GM12878 (cell line): ENCODE measurements at regions not wholly inside any gene's neighbourhood (a gene's known extent, or its start where the extent isn't known, plus 50 kb on each side); places are given as distances from the start of the nearest gene placed in this dataset.

Experiments
- ATAC-seq: fragments of 200-7000 bp; cut with Tn5 transposase; 3 replicates; pipeline ENCODE4 v1.9.1; 2020; ENCODE audit warnings: mild to moderate bottlenecking, moderate library complexity
- BruUV-seq: library from RNA; stranded (reverse); fragments of 400-500 nt; replicated peaks from 2 replicates; lab custom pipeline; 2021; lab: Mats Ljungman, UMichigan
- CTCF ChIA-PET: fragments of 300-600 bp; sonication (Branson Sonifier 250); formaldehyde crosslinking; extraction: SDS; loops from one replicate; lab custom pipeline; 2021; ENCODE audit warnings: inconsistent platforms; lab: Yijun Ruan, JAX
- POLR2A ChIA-PET: fragments of 350-600 bp; formaldehyde crosslinking; extraction: SDS; loops from one replicate; lab custom pipeline; 2021; ENCODE audit warnings: inconsistent platforms; lab: Charles Lee
- RAD21 ChIA-PET: fragments of 300-600 bp; sonication (Branson Sonifier 250); formaldehyde crosslinking; loops from one replicate; lab custom pipeline; 2023; ENCODE audit warnings: antibody characterized with exemption; ENCODE audit not compliant: unreplicated experiment; lab: Charles Lee
- SMC1A ChIA-PET: fragments of 300-600 bp; sonication (Branson Sonifier 250); formaldehyde crosslinking; loops from one replicate; lab custom pipeline; 2023; ENCODE audit not compliant: unreplicated experiment, uncharacterized antibody; lab: Charles Lee
- DNase-seq: peaks from one replicate; pipeline ENCODE4 v3.0.0-alpha.2; 2011; ENCODE audit warnings: low read depth, low spot score
- FAIRE-seq: peaks from 3 replicates; lab custom pipeline; 2011; peaks lifted over from hg19 to GRCh38; lab: Jason Lieb, UNC
- H2AFZ ChIP-seq: 2 replicates; pipeline ENCODE4 v1.6.0; 2011; ENCODE audit warnings: low read depth, low read length, control low read depth; ENCODE audit not compliant: control insufficient read depth
- H3K27ac ChIP-seq: 2 replicates; pipeline ENCODE4 v1.5.1; 2011; ENCODE audit warnings: control low read depth; ENCODE audit not compliant: control insufficient read depth, insufficient read depth
- H3K27me3 ChIP-seq, 2 experiments: replicated peaks in 1 of 2; 2 replicates each; pipeline versions ENCODE4 v1.6.0 to v1.6.1; 2011; ENCODE audit warnings: low read length in 1 of 2; ENCODE audit not compliant: control insufficient read depth in 2 of 2, insufficient read depth in 2 of 2
- H3K36me3 ChIP-seq, 2 experiments: 2 replicates each; pipeline ENCODE4 v1.5.1; 2011; ENCODE audit warnings: low read length in 1 of 2; ENCODE audit not compliant: control insufficient read depth in 2 of 2, insufficient read depth in 2 of 2
- H3K4me1 ChIP-seq: 2 replicates; pipeline ENCODE4 v1.6.1; 2011; ENCODE audit warnings: mild to moderate bottlenecking, low read length, moderate library complexity, mixed read lengths; ENCODE audit not compliant: control insufficient read depth, insufficient read depth
- H3K4me2 ChIP-seq: 2 replicates; pipeline ENCODE4 v1.6.0; 2011; ENCODE audit warnings: control low read depth; ENCODE audit not compliant: control insufficient read depth, insufficient read depth
- H3K4me3 ChIP-seq: fragments of 200-600 bp; sonication (generic); 2 replicates; pipeline ENCODE4 v1.5.1; 2016
- H3K79me2 ChIP-seq: 2 replicates; pipeline ENCODE4 v1.6.0; 2011; ENCODE audit warnings: low read length; ENCODE audit not compliant: control insufficient read depth, insufficient read depth
- H3K9ac ChIP-seq: 2 replicates; pipeline ENCODE4 v1.8.0; 2011; ENCODE audit warnings: low read length, control low read depth, mixed read lengths; ENCODE audit not compliant: control insufficient read depth, insufficient read depth
- H3K9me3 ChIP-seq: replicated peaks from 3 replicates; pipeline ENCODE4 v1.5.1; 2011; ENCODE audit warnings: mild to moderate bottlenecking, low read length; ENCODE audit not compliant: control insufficient read depth, insufficient read depth
- H4K20me1 ChIP-seq: 2 replicates; pipeline ENCODE4 v1.6.0; 2011; ENCODE audit not compliant: control insufficient read depth, insufficient read depth
- BCL11A ChIP-seq: IDR thresholded peaks from 2 replicates; pipeline ENCODE4 v1.6.1; 2011; ENCODE audit warnings: low read depth, low read length
- CHD4 ChIP-seq: fragments of 200-600 bp; sonication (generic); IDR thresholded peaks from 2 replicates; pipeline ENCODE4 v1.6.1; 2016; ENCODE audit warnings: mild to moderate bottlenecking
- ESRRA ChIP-seq: IDR thresholded peaks from 2 replicates; pipeline ENCODE4 v1.6.1; 2012; ENCODE audit warnings: mild to moderate bottlenecking, low read length, improper control_type of control experiment
- HSF1 ChIP-seq: fragments of 150-350 bp; IDR thresholded peaks from 2 replicates; pipeline ENCODE4 v1.6.1; 2014; ENCODE audit warnings: mild to moderate bottlenecking, low read depth, low read length
- JUND ChIP-seq: IDR thresholded peaks from 2 replicates; pipeline ENCODE4 v1.6.1; 2012; ENCODE audit warnings: low read depth, mild to moderate bottlenecking, low read length, improper control_type of control experiment, moderate library complexity
- KLF5 ChIP-seq: fragments of 450-650 bp; IDR thresholded peaks from 2 replicates; pipeline ENCODE4 v1.6.1; 2014; ENCODE audit warnings: mild to moderate bottlenecking; ENCODE audit not compliant: partially characterized antibody
- MAX ChIP-seq: IDR thresholded peaks from 2 replicates; pipeline ENCODE4 v1.6.1; 2012; ENCODE audit warnings: low read depth, low read length, improper control_type of control experiment
- MEF2A ChIP-seq: IDR thresholded peaks from 2 replicates; pipeline ENCODE4 v1.6.1; 2011; ENCODE audit warnings: low read depth, mild to moderate bottlenecking, low read length, moderate library complexity; ENCODE audit not compliant: insufficient read depth
- SREBF2 ChIP-seq: IDR thresholded peaks from 2 replicates; pipeline ENCODE4 v1.6.1; 2012; ENCODE audit warnings: mild to moderate bottlenecking, low read length
- SUZ12 ChIP-seq: fragments of 200-600 bp; sonication (generic); IDR thresholded peaks from one replicate; pipeline ENCODE4 v1.6.1; 2018; ENCODE audit warnings: antibody characterized with exemption, mild to moderate bottlenecking; ENCODE audit not compliant: unreplicated experiment
- TAF1 ChIP-seq: IDR thresholded peaks from 2 replicates; pipeline ENCODE4 v1.6.1; 2011; ENCODE audit warnings: mild to moderate bottlenecking, low read depth, low read length, borderline replicate concordance
- TARDBP ChIP-seq: IDR thresholded peaks from 2 replicates; pipeline ENCODE4 v1.6.1; 2016; ENCODE audit warnings: borderline replicate concordance
- USF2 ChIP-seq: IDR thresholded peaks from 2 replicates; pipeline ENCODE4 v1.6.1; 2011; ENCODE audit warnings: low read depth, low read length, improper control_type of control experiment, borderline replicate concordance
- ZBTB4 ChIP-seq: fragments of 450-650 bp; formaldehyde crosslinking; IDR thresholded peaks from 2 replicates; pipeline ENCODE4 v1.4.0; 2022; ENCODE audit warnings: mild to moderate bottlenecking, moderate library complexity
- ZSCAN29 ChIP-seq: fragments of 450-650 bp; IDR thresholded peaks from 2 replicates; pipeline ENCODE4 v1.6.1; 2017; ENCODE audit warnings: mild to moderate bottlenecking, moderate library complexity
- WGBS: methylation state at CpG from one replicate; pipeline ENCODE4 v1.1.6; 2016; ENCODE audit warnings: low lambda C conversion rate; ENCODE audit not compliant: insufficient replicate concordance, insufficient coverage; ENCODE audit errors: missing lambda C conversion rate; 5-methylcytosine and 5-hydroxymethylcytosine counted together
- in situ Hi-C: fragments of 300-500 bp; cut with MboI; formaldehyde crosslinking; loops from 9 replicates; pipeline ENCODE4 v1.14.3; 2018; ENCODE audit warnings: mixed read lengths
- intact Hi-C: fragments of 100-400 bp; cut with micrococcal nuclease; formaldehyde crosslinking; loops from one replicate; pipeline ENCODE4 v1.14.2; 2022; ENCODE audit not compliant: unreplicated experiment
- TF ChIP-seq, protein P1 (sequence below): fragments of 450-650 bp; IDR thresholded peaks from 2 replicates; pipeline ENCODE4 v1.6.1; 2018; ENCODE audit warnings: mild to moderate bottlenecking, low read depth, moderate library complexity; ENCODE audit not compliant: partially characterized antibody

- SMC1A ChIA-PET: interaction anchor here (1.0 kb wide), 1 partner anchor 30 kb away, joined by 3 read pairs; no protein-coding TSS in a partner anchor
- FAIRE-seq (no peak), ATAC-seq (no peak), DNase-seq (no peak)
- Histone ChIP-seq H3K9me3 (no peaks in the 10 kb centered on the region), H3K4me3 (no peak overlapping the region), H3K27me3 (no peaks in the 10 kb centered on the region), H2AFZ (no peak overlapping the region), H3K4me1 (no peaks in the 10 kb centered on the region), H3K27ac (no peak overlapping the region), H3K9ac (no peak overlapping the region), H4K20me1 (no peaks in the 10 kb centered on the region), H3K4me2 (no peak overlapping the region), H3K36me3 (no peaks in the 10 kb centered on the region), H3K79me2 (no peaks in the 10 kb centered on the region)
- WGBS: 2% methylated on average over 5 of the region's 5 CpGs
- CTCF ChIA-PET: no interaction called here
- in situ Hi-C loops (no loop called here), intact Hi-C loops (no loop called here)
- RAD21 ChIA-PET: no interaction called here
- POLR2A ChIA-PET: no interaction called here
- no TSS peak for BruUV-seq
- TF ChIP-seq SUZ12 (no peak), CHD4 (no peak), MEF2A (no peak), ESRRA (no peak), TAF1 (no peak), JUND (no peak), MAX (no peak), BCL11A (no peak), HSF1 (no peak), USF2 (no peak), ZBTB4 (CRISPR knock-in tag) (no peak), KLF5 (no peak), SREBF2 (no peak), TARDBP (no peak), ZSCAN29 (no peak)
- TF ChIP-seq, protein P1, sequence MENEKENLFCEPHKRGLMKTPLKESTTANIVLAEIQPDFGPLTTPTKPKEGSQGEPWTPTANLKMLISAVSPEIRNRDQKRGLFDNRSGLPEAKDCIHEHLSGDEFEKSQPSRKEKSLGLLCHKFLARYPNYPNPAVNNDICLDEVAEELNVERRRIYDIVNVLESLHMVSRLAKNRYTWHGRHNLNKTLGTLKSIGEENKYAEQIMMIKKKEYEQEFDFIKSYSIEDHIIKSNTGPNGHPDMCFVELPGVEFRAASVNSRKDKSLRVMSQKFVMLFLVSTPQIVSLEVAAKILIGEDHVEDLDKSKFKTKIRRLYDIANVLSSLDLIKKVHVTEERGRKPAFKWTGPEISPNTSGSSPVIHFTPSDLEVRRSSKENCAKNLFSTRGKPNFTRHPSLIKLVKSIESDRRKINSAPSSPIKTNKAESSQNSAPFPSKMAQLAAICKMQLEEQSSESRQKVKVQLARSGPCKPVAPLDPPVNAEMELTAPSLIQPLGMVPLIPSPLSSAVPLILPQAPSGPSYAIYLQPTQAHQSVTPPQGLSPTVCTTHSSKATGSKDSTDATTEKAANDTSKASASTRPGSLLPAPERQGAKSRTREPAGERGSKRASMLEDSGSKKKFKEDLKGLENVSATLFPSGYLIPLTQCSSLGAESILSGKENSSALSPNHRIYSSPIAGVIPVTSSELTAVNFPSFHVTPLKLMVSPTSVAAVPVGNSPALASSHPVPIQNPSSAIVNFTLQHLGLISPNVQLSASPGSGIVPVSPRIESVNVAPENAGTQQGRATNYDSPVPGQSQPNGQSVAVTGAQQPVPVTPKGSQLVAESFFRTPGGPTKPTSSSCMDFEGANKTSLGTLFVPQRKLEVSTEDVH: no peak
Measured at GRCh38 chr9:107700847-107701246, 211.3 kb upstream of the KLF4 start.
